GM19025 (cell line): ENCODE measurements at regions not wholly inside any gene's neighbourhood (a gene's known extent, or its start where the extent isn't known, plus 50 kb on each side); places are given as distances from the start of the nearest gene placed in this dataset.

ENCODE experiments used
- ATAC-seq: cut with Tn5 transposase; IDR thresholded peaks from one replicate; pipeline ENCODE4 v1.9.1; 2021; ENCODE audit warnings: mild to moderate bottlenecking, low read depth, moderate library complexity; ENCODE audit not compliant: unreplicated experiment

DNA sequence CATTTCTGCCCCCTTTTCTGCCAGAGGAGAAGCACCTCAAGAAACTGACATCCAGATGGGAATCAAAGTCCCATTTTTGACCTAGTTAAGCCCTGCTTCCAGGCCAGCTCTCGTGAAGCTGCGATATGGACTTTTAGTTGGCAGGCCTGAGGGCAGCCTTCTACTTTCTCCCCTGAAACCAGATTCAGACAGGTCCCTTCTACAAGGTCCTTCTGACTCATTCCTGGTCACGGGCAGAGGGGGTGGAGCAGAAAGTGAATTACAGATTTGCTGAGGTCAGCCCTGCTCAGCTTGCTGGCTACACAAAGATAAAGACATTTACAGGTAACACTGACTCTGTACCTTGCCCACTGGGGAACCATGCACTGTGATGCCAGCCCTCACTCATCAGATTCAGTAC, 52.8 kb upstream of the TUT7 start:
- ATAC-seq: no peak

DNA sequence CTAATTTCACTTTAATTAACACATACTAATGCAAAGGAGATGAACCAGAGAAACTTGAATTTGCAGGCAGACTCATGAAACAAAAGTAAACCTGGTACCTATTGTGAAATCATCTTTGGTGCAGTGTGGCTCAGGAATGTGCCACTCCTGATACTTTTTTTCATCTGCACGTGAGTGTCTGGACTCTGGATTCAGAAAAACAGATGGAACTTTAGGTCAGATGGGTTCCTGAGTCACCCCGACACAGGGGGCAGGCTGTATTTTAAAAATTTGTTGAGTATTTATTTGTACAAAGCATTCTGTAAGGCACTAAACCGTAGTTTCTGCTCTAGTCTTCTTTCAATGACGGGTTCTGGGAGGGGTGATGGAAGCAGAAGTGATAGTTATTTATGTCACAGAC, 52.2 kb upstream of the TUT7 start:
- ATAC-seq: no peak

DNA sequence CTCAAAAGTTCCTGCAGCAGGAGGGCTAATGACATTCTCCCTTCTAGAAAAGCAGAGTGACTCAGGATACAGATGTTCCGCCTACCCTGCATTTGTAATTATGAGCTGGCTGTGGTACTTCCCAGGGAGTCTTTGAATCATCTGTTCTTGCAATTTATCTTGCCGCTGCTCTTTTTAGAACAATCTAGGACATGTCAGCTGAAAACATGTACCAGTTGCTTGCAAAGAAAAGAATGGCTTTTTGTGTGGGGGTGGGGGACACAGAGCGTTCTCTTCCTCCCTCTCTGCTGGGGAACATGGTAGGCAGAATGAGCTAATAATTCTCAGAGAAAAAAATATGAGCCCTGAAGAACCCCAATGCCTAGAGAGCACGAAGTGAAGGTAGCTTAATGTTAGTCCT, 51.7 kb upstream of the TUT7 start:
- no peak for ATAC-seq

DNA sequence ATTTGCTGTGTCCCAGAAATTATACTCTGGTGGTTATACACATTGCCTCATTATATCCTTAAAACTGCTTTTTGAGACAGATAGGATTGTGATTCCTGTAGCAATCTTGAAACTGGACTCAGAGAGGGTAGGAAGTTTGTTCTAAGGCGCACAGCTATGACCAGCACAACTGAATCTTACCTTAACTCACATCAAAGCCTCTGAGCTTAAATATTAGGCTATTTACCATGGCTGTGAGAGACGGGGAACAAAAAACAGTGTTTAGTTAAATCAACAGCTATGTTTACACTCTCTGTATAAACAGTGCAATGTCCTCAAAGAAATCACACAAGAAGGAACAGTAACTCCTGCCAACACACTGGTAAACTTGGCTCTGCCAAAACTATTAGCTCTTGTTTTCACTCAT, 50.9 kb upstream of the TUT7 start:
- no peak for ATAC-seq
